Psoas muscle (tissue), 7 donors: ENCODE measurements at regions not wholly inside any gene's neighbourhood (a gene's known extent, or its start where the extent isn't known, plus 50 kb on each side); places are given as distances from the start of the nearest gene placed in this dataset.

Experiments
- ATAC-seq, 4 donors: fragments of 200-7000 bp; cut with Tn5 transposase; one replicate each; pipeline ENCODE4 v1.9.1; 2020; ENCODE audit warnings: moderate library complexity in 3 of 4, mild to moderate bottlenecking in 2 of 4
- DNase-seq, 2 donors: peaks; one replicate each; pipeline ENCODE4 v3.0.0-alpha.2; 2020
- H3K27ac ChIP-seq: fragments of 200-600 bp; one replicate; pipeline ENCODE4 v1.8.0; 2022
- H3K27me3 ChIP-seq, 3 donors: fragments of 200-600 bp in 1 of 3; one replicate each; pipeline versions ENCODE4 v1.6.1 to v1.8.0; 2013 to 2022; ENCODE audit warnings: low read length in 2 of 3, mild to moderate bottlenecking in 2 of 3, moderate library complexity in 1 of 3; ENCODE audit not compliant: insufficient read depth in 3 of 3
- H3K36me3 ChIP-seq, 2 donors: fragments of 200-600 bp in 1 of 2; one replicate each; pipeline versions ENCODE4 v1.6.1 to v1.8.0; 2013 to 2022; ENCODE audit warnings: low read depth in 1 of 2, mild to moderate bottlenecking in 1 of 2, moderate library complexity in 1 of 2; ENCODE audit not compliant: insufficient read depth in 1 of 2
- H3K4me1 ChIP-seq: fragments of 200-600 bp; one replicate; pipeline ENCODE4 v1.8.0; 2022
- H3K4me3 ChIP-seq: fragments of 200-600 bp; one replicate; pipeline ENCODE4 v1.8.0; 2022; ENCODE audit warnings: mild to moderate bottlenecking
- H3K9me3 ChIP-seq: fragments of 200-600 bp; one replicate; pipeline ENCODE4 v1.8.0; 2022
- WGBS, 3 donors: extraction: QIAGEN DNeasy Blood & Tissue Kit; methylation state at CpG; one replicate each; pipeline versions ENCODE4 v1.1.6 to v1.1.7; 2013; 5-methylcytosine and 5-hydroxymethylcytosine counted together
- intact Hi-C, 2 donors: fragments of 100-400 bp; cut with DNase I; formaldehyde crosslinking; loops; one replicate each; pipeline versions ENCODE4 v1.11.0 to v1.14.2; 2022
- TF ChIP-seq, protein P1 (sequence below): fragments of 200-600 bp; IDR thresholded peaks from one replicate; pipeline ENCODE4 v1.8.0; 2022; ENCODE audit warnings: antibody characterized with exemption
- donor health status: healthy with polysubstance abuse.
- donor health status: DM: no; HTN: no; CAD: no; lungs with moderate emphysema.
- donor health status: Bipolar disorder and iron deficiency.
- donor health status: healthy.
- donor health status: DM: yes; HTN: yes; CAD: no.
- donor health status: DM: no; HTN: no; CAD: no.
- donor health status: DM: yes; HTN: yes; CAD: no.

DNA sequence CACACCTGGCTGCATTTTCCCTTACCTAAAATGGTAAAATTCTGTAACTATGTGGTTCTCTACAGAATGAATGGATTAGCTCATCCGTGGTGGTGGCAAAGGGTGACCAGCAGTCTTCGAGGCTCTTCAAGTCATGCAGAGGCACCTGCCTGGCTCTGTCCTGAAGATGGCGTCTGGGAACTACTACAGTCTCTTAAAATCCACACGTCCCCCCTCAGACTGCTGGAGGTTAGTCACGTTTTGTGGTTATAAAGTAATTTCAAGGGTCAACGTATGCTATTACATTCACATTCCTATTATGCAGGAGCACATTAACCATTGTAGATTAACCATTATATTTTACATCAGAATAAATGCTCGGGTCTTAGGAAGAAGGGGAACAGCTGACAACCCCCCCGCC, 616.7 kb downstream of the GALR1 start:
- ATAC-seq (no peak), DNase-seq (no peak)
- no peak overlapping the region for H3K4me3 ChIP-seq
- WGBS, 3 donors: 73 to 82% (median 75%) methylated on average over 8 of the region's 8 CpGs
- H3K27me3 ChIP-seq: peaks cover 0 to 5% (median 0%) of the 10 kb centered on the region in 3 donors
- intact Hi-C loops: no loop called here
- H3K36me3 ChIP-seq: no peaks in the 10 kb centered on the region
- H3K9me3 ChIP-seq: no peaks in the 10 kb centered on the region
- no peak overlapping the region for H3K27ac ChIP-seq
- no peaks in the 10 kb centered on the region for H3K4me1 ChIP-seq
- TF ChIP-seq, protein P1, sequence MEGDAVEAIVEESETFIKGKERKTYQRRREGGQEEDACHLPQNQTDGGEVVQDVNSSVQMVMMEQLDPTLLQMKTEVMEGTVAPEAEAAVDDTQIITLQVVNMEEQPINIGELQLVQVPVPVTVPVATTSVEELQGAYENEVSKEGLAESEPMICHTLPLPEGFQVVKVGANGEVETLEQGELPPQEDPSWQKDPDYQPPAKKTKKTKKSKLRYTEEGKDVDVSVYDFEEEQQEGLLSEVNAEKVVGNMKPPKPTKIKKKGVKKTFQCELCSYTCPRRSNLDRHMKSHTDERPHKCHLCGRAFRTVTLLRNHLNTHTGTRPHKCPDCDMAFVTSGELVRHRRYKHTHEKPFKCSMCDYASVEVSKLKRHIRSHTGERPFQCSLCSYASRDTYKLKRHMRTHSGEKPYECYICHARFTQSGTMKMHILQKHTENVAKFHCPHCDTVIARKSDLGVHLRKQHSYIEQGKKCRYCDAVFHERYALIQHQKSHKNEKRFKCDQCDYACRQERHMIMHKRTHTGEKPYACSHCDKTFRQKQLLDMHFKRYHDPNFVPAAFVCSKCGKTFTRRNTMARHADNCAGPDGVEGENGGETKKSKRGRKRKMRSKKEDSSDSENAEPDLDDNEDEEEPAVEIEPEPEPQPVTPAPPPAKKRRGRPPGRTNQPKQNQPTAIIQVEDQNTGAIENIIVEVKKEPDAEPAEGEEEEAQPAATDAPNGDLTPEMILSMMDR: no peak

DNA sequence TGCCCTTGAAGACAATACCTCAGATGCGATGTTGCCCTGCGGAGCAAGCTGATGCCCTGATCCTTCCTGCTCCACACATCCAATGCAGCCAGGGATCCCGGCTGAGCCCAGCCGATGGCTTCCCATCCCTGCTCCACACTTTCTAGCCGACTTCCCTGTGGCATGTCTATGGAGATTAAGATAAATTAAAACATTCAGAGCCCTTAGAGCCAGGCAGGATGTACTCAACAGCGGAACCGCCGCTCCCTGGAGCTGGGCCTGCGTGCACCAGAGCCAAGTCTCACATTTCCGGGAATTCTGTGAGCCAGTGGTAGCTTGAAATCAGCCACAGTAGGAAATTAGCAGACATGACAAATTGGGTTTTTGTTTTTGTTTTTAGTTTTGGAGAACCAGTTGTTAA, 620.6 kb downstream of the GALR1 start:
- intact Hi-C loops: no loop called here

DNA sequence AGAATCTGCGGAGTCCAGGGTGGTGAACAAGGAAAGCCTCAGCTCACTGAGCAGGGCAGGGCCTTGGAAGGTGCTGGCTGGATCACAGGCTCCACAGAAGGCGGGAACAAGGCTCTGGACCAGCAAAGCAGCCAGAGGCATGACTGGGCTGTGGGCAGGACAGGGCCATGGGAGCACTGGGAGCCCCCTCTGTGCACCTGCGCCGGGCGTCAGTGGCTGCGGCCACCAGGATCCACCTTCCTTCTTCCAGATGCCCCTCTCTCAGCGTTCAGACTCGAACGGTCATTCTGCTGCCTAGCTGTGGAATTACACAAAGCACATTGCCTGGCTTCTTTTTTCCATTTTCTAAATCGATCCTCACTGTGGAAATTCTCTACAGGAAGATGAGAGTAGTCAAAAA, 621.2 kb downstream of the GALR1 start:
- H3K9me3 ChIP-seq: no peaks in the 10 kb centered on the region
- intact Hi-C loops: no loop called here
- H3K27me3 ChIP-seq: peaks cover 0 to 5% (median 1%) of the 10 kb centered on the region in 3 donors
- no peak overlapping the region for H3K4me3 ChIP-seq
- TF ChIP-seq, protein P1: no peak
- no peak for DNase-seq
- 75 to 84% (median 76%) methylated on average over 8 to 10 of the region's 10 CpGs for WGBS, 3 donors
- no peak overlapping the region for H3K27ac ChIP-seq
- H3K4me1 ChIP-seq: no peaks in the 10 kb centered on the region
- H3K36me3 ChIP-seq: no peaks in the 10 kb centered on the region
- ATAC-seq: no peak

More for the DNA sequence above, 620.6 kb downstream of the GALR1 start:
- Histone ChIP-seq H3K4me3 (peak overlapping the region; percentile 25), H3K9me3 (no peaks in the 10 kb centered on the region), H3K27me3 (peaks cover 0 to 5% (median 1%) of the 10 kb centered on the region in 3 donors), H3K27ac (no peak overlapping the region), H3K4me1 (no peaks in the 10 kb centered on the region), H3K36me3 (no peaks in the 10 kb centered on the region)
- TF ChIP-seq, protein P1: no peak
- WGBS, 3 donors: 10 to 19% (median 13%) methylated on average over 10 of the region's 10 CpGs
- DNase-seq (no peak), ATAC-seq (peak in 1 of 4 donors; percentile 45)

DNA sequence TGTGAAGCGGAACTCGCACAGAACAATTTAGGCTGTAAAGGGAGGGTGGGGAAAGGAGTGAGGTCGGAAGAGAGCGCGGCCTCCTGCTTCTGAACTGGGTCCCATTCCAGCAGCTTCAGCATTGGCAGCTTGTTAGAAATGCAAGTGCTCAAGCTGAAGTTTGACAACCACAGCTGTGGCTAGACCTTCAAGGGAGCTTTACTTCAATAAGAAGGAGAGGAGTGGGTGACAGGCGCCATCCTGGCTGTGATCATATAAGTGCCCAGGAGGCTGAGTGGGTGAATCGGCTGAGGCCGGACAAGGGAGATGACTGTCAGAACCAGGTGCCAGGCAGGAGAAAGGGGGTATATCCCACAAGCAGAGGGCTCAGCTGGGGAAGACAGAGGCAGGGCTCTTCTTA, 622.5 kb downstream of the GALR1 start:
- H3K4me3 ChIP-seq: no peak overlapping the region
- peaks cover 0 to 5% (median 1%) of the 10 kb centered on the region in 3 donors for H3K27me3 ChIP-seq
- WGBS, 3 donors: 45 to 58% (median 49%) methylated on average over 8 of the region's 8 CpGs
- ATAC-seq: no peak
- no peaks in the 10 kb centered on the region for H3K9me3 ChIP-seq
- no peaks in the 10 kb centered on the region for H3K36me3 ChIP-seq
- H3K27ac ChIP-seq: no peak overlapping the region
- intact Hi-C loops: no loop called here
- H3K4me1 ChIP-seq: no peaks in the 10 kb centered on the region
- DNase-seq: no peak
- TF ChIP-seq, protein P1: no peak

DNA sequence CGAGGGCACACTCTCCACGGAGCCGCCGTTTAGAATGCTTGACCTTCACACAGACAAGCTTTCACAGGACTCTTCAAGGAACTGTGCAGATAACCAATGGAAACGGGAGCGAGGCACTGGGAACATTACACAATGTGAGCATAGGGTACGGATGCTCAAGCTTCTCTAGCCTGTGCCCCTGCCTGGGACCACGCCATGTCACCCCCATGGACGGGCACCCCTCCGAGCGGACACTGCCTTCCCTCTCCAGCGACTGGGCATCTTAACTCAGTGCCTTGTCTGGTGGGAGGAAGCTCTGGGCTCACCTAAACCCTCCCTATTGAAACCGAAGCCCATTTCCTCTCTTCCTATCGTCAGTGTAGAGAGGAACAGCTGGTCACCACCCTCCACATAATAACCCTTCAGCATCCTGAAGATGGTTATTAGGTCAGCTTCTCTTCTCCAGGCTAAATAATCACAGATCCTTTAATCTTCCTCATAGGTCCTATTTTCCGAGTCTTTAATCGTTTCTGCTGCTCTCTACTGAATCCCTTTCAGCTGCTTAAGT, 626.7 kb downstream of the GALR1 start:
- Histone ChIP-seq H3K36me3 (no peaks in the 10 kb centered on the region), H3K4me3 (no peak overlapping the region), H3K4me1 (no peaks in the 10 kb centered on the region), H3K27me3 (peaks cover 0 to 1% (median 0%) of the 10 kb centered on the region in 3 donors), H3K9me3 (no peaks in the 10 kb centered on the region), H3K27ac (no peak overlapping the region)
- no peak for DNase-seq
- intact Hi-C loops: no loop called here
- TF ChIP-seq, protein P1: no peak
- WGBS, 3 donors: 79 to 83% (median 79%) methylated on average over 16 of the region's 16 CpGs
- ATAC-seq: no peak
